HG02798 (cell line): ENCODE measurements at regions not wholly inside any gene's neighbourhood (a gene's known extent, or its start where the extent isn't known, plus 50 kb on each side); places are given as distances from the start of the nearest gene placed in this dataset.

Experiments
- ATAC-seq: cut with Tn5 transposase; IDR thresholded peaks from one replicate; pipeline ENCODE4 v1.9.1; 2021; ENCODE audit warnings: mild to moderate bottlenecking; ENCODE audit not compliant: unreplicated experiment, poor library complexity

DNA sequence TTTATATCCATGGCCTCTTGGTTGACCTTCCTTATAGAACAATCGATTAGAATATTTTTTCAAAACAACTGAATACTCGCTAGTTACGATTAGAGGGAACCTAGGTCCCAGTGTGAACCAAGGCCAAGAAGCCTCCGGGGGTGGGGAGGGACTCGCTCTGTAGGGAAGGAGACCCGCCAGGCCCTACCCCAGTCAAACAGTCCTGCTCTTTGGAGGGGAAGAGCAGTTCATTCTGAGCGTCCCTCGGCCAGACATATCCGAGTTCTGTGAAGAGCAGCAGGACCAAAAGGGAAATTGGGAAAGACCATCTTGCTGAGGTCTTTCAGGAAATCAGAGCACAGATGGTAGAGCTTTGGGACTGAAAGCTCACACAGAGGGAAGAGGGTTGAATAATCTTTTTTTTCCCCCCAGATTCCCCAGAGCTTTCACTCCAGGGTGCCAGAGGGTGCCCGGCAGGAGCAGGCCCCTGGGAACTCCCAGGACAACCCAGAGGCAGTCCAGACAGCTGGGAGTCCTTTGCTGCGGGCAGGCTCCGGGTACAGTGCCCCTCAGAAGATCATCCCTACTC lies 137.2 kb upstream of the HES1 start:
- no peak for ATAC-seq

DNA sequence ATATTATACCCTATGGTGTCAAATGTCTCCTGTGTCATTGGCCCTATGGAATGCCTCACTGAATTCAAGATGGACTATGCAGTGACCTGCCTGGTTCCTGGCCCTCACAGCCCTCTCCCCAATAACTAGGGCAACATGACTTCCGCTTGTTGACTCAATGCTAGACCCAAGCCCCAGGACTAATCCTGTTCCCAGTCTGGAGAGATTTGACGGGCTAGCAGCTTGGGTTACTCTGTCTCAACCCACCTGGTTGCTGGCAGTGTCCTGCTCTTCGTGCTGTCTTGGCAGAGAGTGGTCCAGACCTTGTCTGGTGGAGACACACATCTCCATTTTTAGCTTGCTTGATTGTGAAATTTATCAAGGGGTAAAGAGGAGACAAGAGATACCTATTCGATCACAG lies 135.8 kb upstream of the HES1 start:
- no peak for ATAC-seq

DNA sequence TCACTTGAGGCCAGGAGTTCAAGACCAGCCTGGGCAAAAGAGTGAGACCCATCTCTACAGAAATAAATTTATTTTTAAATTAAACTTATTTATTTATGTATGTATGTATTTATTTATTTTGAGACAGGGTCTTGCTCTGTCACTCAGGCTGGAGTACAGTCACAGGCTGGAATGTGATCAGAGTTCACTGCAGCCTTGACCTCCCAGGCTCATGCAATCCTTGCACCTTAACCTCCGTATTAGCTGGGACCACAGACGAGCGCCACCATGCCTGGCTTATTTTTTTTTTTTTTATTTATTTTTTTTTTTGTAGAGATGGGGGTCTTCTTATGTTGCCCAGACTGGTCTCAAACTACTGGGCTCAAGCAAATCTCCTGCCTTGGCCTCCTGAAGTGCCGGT lies 135.2 kb upstream of the HES1 start:
- ATAC-seq = no peak

DNA sequence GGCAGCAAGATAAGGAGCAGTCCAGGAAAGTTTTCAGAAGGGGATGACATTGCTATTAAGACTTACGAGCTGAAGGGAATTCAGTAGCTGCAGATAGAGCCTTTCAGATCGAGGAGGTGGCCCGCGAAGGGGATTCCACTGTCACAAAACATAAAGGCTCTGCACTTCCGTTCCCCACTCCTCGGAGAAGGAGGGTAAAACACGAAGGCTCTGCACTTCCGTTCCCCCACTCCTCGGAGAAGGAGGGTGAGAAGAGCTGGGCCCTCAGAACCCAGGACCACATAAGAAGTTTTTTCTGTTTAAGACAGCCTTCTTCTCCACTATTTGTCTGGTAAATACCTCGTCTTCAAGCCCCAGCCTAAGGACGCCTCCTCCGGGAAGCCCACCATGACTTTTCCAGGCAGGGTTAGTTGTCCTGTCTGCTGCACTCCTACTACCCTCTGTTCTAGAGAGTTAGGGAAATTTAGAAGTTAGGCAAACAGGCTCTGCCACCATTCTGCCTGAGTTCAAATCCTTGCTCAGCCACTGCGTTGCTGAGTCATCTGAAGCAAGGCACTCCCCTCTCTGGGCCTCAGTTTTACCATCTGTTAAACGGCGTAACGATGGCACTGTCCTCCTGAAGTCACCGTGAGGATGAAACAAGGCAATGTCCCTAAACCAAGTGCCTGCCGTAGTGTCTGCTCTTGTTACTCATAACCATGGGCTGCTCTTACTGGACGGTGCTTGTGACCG lies 134.1 kb upstream of the HES1 start:
- ATAC-seq = no peak

DNA sequence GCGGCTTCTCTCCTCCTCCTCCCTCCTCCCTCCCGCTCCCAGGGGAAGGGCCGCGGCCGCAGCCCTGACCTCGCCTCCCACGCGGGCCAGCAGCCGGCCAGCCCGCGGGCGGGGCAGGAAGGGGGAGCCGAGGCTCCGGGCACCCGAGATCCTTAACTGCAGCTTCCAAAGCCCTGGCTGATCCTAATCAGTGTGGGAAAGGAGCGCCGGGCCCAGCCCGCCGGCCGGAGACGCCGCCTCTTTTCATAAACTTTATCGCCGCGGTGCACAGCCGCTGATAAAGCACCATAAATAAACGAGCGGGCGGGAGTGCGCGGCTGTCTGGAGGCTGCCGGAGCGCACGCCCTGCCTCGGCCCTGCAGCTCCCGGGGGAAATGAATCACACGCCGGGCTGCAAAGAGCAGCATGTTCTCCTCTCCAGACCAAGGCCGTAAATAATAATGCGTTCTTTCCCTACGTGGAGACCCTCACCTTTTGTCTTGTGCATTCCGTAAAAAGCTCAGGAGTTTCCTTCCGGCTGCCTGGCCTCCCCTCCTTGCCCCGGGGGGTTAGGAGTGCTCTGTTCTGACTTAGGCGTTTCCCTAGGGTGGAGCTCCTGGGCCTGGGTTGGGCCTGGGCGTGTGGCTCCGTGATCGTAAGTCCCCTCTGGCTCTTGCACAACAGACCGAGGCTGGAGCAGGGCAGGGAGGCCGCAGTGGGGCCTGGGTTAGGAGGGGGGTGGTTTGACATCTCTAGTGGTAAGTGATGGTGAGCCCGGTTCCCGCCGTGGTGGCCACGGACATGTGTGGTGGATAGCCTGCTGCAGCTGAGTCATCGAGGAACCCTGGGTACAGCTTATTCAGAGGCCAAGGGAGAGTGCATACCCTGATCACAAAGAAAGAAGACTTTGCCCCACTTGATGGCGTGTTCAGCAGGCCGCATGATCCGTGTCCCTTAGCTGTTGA lies 132.6 kb upstream of the HES1 start:
- peak; percentile 75 for ATAC-seq

DNA sequence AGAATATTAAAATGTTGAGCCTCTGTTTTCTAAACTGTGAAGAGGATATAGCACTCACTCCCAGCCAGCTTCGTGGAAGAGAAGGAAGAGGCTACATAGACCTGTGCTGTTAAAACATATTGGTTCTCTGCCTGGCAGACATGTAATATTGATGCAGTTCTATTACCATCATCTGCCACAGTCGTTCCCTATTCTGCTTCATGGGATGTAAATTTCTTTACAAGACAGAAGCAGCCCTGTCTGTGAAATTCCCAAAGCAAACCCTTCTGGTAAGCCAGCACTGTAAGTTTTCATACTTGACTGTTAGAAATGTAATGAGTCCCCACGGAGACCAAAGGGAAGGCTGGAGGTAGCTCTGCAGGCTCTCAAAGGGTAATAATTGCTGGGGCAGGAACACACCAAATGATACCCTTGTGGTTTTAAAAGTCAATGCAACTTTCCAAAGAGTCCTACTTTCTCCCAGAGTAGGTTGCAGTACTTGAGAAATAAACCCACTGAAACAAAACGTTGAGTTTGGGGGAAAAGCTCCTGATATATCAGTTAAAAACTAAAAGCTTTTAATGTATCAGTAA lies 129.9 kb upstream of the HES1 start:
- no peak for ATAC-seq

DNA sequence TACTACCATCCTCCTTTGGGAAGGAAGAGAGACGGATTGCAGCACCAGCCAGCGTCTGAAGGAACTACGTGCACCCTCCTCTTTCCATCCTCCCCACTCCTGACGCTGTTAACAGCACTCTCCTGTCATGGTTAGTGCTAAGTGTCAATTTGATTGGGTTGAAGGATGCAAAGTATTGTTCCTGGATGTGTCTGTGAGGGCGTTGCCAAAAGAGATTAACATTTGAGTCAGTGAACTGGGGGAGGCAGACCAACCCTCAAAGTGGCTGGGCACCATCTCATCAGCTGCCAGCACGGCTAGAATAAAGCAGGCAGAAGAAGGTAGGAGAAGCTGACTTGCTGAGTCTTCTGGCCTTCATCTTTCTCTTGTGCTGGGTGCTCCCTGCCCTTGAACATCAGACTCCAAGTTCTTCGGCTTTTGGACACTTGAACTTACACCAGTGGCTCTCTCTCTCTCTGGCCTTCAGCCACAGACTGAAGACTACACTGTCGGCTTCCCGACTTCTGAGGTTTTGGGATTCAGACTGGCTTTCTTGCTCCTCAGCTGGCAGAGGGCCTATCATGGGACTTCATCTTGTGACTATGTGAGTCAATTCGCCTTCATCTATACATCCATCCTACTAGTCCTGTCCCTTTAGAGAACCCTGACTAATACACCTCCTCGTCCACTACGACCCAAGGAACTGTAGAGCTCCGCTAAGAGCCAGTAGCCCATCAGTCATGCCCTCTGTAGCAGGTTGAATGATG lies 128.2 kb upstream of the HES1 start:
- ATAC-seq = no peak

DNA sequence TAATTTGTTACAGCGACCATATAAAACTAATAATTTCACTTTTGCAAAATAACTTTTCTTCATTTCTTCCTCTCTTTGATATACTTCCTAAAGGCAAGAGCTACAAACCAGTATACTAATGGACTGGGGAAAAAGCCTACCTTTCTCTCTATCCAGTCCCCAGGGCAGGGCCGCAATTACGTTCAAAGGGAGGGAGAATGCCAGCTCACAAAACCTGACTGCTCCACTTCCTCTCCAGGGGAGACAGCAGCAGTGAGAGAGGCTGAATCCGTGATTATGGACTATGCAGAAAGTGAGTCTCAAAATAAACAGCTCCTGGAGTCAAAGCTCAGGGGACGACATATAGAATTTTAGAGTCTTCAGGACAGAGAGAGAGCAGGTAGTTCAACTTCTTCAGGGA lies 126.9 kb upstream of the HES1 start:
- no peak for ATAC-seq

DNA sequence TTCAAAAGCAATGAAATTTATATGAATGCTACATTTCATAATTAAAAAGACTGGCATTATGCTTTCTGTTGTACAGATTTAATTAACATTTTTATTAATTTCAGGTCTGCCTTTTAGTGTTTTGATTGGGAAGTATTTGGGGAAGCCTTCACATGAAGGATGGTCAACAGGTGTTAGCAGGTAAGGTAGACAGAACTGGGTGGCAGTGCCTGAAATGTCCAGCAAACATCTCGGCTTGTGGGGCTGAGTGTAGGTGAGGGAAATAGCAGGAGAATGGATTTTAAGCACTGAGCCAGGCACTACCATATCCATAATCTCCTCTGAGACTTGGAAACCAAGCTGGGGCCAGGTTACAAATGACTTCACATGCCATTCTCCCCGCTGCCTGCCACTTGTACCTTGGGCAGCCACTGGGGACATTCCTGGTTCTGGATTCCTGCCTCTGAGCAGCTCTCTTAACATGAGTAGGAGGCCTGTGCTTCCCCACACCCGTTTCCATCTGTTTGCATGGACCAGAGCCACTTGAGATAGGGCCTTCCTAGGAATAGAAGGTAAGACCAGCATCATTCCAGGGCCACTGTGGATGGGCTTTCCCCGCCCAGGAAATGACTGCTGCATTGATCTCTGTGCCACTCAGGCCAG lies 125.9 kb upstream of the HES1 start:
- ATAC-seq = no peak

DNA sequence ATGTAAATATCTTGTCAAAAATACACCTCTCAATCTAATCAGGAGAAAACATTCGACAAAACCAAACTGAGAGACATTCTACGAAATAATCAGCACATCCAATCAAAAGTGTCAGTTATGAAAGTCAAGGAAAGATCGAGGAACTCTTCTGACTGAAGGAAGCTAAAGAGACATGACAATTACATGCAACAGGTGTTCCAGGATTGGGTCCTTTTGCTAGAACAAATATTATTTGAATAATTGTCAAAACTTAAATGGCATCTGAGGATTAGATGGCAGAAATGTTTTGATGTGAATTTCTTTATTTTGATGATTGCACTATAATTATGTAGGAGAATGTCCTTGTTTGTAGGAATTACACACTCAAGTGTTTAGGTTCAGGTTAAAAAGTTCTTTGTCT lies 124.1 kb upstream of the HES1 start:
- ATAC-seq = no peak

DNA sequence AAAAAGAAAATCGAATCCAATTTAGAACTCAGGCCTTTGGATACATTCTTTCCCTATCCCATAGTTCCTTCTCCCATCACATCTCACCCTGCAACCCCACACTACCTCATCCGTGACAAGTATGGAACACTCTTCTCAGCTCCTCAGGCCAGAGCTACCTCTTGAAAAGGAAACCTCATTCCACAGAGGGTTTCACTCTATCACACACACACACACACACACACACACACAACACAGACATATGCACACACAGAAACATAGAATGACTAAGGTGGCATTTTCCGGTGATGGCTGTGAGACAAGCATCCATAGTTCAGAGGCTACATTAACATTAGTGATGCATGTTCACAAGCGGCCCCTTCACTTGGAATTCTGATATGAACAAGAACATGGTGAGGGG lies 122.0 kb upstream of the HES1 start:
- no peak for ATAC-seq

DNA sequence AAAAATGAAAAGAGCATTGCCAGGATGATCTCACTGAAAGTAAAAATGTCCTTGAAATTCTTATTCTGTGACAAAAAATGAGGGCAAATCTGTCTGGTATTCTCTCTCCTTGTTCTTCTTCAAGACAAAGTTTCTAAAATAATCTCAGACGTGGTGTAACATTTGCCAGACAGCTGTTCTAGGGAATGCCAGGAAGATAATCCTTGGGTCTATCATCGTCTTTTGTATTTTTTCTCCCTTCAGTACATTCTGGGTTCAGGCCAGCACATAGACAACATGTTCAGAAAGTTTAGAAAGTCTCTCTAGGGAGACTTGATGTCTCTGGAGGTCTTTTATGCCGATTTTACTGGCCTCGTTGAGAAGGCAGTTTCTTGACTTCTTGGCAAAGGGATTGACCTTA lies 121.2 kb upstream of the HES1 start:
- ATAC-seq = no peak

DNA sequence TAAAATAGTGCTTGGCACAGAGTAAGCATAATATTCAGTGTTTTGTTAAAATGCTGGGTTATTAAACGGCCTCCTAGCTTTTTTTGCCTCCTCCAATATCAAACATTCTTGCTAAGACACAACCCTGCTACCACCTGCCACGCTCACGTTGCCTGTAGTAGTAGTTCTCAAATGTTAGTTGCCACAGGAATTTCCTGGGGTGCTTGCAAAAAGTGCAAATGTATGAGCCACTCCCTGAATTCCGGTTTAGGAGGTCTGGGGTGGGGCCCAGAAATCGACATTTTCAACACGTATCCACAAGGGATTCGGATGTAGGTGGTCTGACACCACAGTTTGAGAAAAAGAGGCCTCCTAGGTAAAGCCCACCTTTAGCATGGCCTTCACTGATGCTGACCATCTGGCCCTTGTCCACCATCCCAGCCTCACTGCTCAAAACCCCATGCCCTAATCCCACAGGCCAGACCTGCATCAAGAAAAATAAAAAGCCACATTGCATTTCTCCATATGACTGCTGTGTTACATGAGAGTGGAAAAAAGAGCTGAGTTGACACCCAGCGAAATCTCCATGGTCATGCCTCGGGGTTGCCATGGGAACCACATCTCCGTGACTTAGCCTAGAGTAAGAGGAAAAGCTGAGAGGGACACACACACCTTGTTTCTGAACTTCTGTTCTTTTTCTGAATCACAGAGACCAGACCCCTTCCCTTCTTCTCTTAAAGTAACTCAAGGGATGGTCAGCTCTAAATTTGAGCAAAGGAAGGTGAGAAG lies 116.4 kb upstream of the HES1 start:
- ATAC-seq = no peak

DNA sequence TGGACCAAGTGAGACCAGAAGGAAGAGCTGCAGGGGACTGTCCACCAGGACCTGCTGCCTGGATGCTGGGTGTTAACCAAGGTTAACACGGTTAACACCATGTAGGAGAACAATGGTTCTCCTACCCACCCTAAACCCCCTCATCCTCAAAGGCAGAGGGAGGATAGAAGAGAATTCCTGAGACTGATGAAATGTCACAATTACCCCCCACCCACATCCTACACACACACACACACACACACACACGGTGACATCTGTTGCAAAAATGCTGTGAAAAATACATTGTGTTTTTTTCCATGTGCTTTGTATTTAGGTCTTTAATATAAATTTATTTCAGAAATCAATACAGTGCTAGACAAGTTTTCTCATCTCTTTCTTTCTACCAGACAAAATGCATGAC lies 113.9 kb upstream of the HES1 start:
- ATAC-seq = no peak

DNA sequence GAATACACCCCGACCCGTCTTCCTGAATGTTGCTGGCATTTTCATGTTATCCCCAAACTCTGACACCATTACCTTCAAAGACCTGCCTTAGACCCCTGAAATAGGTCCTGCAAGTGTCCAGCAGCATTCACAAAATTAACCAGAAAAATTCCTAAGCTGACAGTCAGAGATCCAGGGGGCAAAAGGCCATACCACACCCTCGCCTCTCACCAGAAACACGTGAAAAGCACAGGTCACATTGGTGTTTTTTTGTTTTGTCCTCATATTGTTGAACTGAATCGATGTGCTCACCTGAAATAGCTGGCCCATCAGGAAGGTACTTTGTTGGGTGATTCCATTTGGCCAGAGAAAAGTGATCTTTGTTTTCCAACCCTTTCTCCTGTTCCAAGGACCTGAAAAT lies 113.1 kb upstream of the HES1 start:
- no peak for ATAC-seq

DNA sequence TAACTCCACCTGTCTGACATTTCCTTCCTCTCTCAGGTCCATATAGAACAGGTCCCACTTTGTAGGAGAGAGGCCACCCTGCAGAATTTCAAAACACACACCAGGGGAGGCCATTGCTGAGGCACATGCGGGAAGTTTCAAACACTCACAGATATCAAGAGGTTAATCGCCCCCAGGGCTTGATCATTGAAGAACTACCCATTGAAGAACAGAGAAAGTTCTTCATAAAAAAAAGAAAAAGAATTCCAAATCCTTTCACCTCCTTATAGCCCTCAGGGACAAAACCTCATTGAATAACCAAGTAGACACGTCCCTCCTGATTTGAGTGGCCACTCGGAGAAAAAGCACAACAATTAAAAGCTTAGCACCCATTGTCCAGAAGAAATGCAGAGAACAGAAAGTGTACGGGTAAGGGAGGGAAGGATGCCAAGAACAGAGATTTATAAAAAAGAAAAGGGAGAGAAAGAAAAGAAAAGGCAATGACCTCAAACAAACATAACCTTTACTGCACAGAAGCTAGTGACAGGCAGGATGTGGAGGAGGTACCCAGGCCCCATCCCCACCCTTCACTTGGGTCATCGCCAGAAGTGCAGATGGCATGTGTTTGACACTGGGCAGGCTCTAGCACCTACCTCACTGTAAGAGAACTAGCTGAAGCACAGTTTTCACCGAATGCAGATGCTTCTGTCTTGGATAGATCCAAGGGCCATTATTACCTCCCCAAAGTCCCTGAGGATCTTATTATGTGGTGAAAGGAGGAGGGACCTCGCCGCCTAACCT lies 112.3 kb upstream of the HES1 start:
- ATAC-seq = no peak

DNA sequence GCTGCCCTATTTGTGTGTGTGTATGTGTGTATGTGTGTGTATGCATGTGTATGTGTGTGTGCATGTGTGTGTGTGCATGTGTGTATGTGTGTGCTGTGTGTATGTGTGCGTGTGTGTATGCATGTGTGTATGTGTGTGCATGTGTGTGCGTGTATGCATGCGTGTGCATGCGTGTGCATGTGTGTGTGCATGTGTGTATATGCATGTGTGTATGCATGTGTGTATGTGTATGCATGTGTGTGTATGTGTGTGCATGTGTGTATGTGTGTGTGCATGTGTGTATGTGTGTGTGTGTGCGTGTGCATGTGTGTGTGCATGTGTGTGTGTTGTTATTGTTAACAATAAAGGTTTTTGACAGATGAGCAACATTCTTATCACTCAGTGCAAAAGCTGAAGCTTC lies 110.8 kb upstream of the HES1 start:
- no peak for ATAC-seq

DNA sequence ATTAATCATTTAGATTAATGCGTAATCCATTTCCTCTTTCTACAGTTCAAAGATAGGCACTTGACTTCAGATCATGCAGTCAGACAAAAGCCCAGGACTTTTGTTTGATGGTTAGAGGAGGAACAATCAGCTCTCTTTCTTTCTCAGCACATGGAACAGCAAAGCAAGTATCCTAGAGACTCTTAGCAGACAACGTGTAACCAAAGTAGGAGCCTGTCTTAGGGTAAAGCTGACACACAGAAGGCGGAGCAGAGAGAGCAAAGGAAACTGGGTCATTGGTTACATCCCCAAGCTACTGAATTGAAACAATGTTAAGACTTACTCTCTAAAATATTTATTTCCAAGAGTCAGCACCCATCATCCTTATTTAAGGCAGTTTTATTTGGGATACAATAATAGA lies 110.0 kb upstream of the HES1 start:
- ATAC-seq = no peak
